T-helper 2 cell treated with Interferon-gamma antibody and Interleukin-4, amounts not matched to agents 100 ng/mL and 5 ng/mL, for 36 hours (primary cell): ENCODE measurements at regions not wholly inside any gene's neighbourhood (a gene's known extent, or its start where the extent isn't known, plus 50 kb on each side); places are given as distances from the start of the nearest gene placed in this dataset.

Experiments used
- intact Hi-C: fragments of 100-400 bp; cut with micrococcal nuclease; formaldehyde crosslinking; loops from one replicate; pipeline ENCODE4 v1.15.1; 2023

DNA sequence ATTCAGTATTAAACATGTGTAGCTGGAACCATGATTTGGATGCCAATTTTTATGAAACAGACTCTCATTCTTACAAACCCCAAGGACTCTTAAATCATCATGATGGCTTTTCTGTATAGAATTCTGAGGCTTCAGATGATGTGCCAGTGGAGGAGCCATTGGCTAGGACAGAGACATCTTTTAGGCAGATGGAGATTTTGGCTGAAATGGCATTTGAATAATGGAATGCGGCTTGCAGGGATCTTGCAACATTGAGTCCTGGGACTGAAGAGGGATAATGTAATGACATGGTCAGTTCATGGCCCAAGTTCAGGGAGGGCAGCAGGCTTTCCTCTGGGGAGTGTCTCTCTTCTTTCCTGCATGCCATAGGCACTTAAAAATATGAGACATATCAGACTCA lies 172.4 kb downstream of the ABCA8 start:
- intact Hi-C loops, result no loop called here

DNA sequence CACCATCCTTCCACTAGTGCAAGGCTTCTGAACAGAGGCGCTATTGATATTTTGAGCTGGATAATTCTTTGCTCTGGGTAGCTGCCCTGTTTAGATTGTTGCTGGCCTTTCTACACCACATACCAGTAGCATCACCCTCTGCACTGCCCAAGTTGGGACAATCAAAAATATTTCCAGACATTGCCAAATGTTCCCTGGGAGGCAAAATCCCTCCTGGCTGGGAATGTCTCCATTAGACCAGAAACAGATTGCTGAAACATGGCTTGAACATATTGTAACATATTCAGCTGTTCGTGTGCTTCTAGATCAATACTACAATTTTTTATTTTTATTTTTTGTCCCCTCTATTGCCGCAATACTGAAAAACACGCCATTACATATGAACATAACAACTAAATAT lies 174.6 kb downstream of the ABCA8 start:
- intact Hi-C loops, result no loop called here

- intact Hi-C loops, result no loop called here
Measured at GRCh38 chr17:68778726-68779125, 176.5 kb downstream of the ABCA8 start.

- intact Hi-C loops, result loop anchor here (1.0 kb wide), 2 partner anchors 457 to 469 kb away; no protein-coding TSS in a partner anchor
Measured at GRCh38 chr17:68777856-68778694, 176.9 kb upstream of the FAM20A start.

GRCh38 chr17:68777243-68777855 lies 176.2 kb upstream of the FAM20A start:
- intact Hi-C loops, result loop anchor here (1.0 kb wide), 2 partner anchors 458 to 470 kb away; no protein-coding TSS in a partner anchor

- intact Hi-C loops, result no loop called here
Measured at GRCh38 chr17:68776451-68776850, 175.3 kb upstream of the FAM20A start.

- intact Hi-C loops, result no loop called here
Measured at GRCh38 chr17:68775969-68776368, 174.8 kb upstream of the FAM20A start.

DNA sequence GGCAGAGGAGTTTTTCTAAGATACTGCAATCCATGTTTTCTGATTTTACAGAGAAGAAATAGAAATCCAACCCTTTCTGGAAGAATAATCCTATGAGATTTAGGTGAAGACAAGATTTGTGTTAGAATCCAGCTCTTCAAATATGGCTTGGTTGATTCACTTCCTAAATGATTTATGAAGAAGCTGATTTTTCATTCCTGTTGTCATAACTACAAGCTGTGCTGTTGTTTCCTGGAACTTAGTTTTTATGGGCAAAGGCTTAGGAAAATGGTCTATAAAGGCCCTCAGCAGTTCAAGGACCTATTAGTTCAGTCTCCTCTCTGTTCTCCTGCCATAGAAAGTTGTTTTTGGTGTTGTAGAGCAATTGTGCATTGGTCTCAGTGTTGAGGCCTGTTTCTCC lies 174.2 kb upstream of the FAM20A start:
- intact Hi-C loops, result no loop called here

- intact Hi-C loops, result loop anchor here (1.0 kb wide), 1 partner anchor 463 kb away; no protein-coding TSS in a partner anchor
Measured at GRCh38 chr17:68771867-68772515, 170.8 kb upstream of the FAM20A start.

DNA sequence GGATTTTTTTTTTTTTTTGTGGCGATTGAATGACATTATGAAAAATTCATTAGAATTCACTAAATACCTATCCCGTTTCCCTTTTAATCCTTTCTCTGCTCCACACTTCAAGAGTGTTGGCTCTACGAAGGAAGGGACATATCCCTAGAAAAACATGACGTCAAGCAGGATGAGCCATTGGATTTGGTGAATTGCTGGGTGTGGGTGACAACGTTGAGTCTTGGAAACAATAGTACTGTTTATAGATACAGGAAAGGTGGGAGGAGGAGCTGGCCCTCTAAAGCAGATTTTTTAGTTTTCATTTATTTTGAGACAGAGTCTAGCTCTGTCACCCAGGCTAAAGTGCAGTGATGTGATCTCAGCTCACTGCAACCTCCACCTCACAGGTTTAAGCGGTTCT lies 167.6 kb upstream of the FAM20A start:
- intact Hi-C loops, result loop anchor here (10.0 kb wide), 1 partner anchor 154 kb away; no protein-coding TSS in a partner anchor

- intact Hi-C loops, result loop anchor here (10.0 kb wide), 1 partner anchor 152 kb away; no protein-coding TSS in a partner anchor
Measured at GRCh38 chr17:68766640-68767039, 165.5 kb upstream of the FAM20A start.

DNA sequence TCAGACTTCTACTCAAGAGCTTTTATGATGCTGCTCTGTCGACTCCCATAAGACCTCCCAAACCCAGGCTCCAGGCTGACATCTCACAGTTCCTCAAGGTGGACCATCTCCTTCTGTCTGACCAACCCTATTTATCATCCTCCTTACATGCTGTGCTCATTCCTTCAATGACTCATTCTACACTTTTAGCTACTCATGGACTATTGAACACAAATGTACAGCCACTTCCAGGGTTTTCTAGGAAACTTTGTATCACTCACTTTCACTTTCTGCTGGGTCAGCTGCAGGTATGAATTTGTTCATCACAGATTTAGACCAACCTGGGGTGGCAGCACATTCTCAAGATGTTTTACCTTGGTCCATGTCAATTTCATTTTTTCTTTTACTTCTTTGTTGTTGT lies 162.4 kb upstream of the FAM20A start:
- intact Hi-C loops, result loop anchor here (10.0 kb wide), 1 partner anchor 149 kb away; no protein-coding TSS in a partner anchor

DNA sequence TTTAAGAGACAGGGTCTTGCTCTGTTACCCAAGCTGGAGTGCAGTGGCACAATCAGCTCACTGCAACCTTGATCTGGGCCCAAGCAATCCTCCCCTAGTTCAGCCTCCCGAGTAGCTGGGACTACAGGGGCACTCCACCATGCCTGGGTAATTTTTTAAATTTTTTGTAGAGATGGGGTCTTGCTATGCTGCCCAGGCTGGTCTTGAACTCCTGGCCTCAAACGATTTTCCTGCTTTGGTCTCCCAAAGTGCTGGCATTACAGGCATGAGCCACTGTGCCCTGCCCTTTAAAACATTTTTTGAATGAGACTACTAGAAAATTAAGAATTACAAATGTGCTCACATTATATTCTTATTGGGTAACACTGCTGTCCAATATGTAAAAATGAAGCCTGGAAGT lies 161.7 kb upstream of the FAM20A start:
- intact Hi-C loops, result loop anchor here (10.0 kb wide), 1 partner anchor 148 kb away; no protein-coding TSS in a partner anchor

- intact Hi-C loops, result loop anchor here (10.0 kb wide), 1 partner anchor 145 kb away; no protein-coding TSS in a partner anchor
Measured at GRCh38 chr17:68760141-68760475, 158.9 kb upstream of the FAM20A start.

GRCh38 chr17:68759343-68760140 lies 158.4 kb upstream of the FAM20A start:
- intact Hi-C loops, result loop anchor here (2.0 to 10.0 kb wide), 3 partner anchors 145 to 297 kb away; no protein-coding TSS in a partner anchor

- intact Hi-C loops, result loop anchor here (2.0 to 5.0 kb wide), 2 partner anchors 222 to 296 kb away; no protein-coding TSS in a partner anchor
Measured at GRCh38 chr17:68759002-68759342, 157.8 kb upstream of the FAM20A start.

DNA sequence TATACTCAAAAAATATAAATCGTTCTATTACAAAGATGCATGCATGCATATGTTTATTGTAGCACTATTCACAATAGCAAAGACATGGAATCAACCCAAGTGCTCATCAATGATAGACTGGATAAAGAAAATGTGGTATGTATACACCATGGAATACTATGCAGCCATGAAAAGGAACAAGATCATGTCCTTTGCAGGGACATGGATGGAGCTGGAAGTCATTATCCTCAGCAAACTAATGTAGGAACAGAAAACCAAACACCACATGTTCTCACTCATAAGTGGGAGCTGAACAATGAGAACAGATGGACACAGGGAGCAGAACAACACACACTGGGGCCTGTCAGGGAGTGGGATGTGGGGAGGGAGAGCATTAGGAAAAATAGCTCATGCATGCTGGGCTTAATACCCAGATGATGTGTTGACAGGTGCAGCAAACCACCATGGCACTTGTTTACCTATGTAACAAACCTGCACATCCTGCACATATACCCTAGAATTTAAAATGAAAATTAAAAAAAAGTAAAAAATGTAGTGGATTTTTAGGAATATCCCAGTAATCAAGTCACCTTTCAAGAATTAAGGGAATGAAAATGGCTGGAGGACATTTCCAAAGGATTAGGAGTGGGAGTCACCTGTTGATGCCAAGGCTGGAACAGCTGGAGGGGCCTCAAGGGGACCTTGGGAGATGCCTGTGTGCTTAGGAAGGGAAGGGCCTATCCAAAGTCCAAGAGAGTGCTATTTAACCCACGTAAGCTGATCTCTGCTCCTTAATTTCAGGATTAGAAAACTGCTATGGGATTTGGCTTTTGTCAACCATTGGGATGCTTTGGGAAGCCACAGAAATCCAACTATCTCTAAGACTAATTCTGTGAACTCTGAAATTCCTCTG lies 156.9 kb upstream of the FAM20A start:
- intact Hi-C loops, result loop anchor here (2.0 to 5.0 kb wide), 2 partner anchors 221 to 295 kb away; no protein-coding TSS in a partner anchor

DNA sequence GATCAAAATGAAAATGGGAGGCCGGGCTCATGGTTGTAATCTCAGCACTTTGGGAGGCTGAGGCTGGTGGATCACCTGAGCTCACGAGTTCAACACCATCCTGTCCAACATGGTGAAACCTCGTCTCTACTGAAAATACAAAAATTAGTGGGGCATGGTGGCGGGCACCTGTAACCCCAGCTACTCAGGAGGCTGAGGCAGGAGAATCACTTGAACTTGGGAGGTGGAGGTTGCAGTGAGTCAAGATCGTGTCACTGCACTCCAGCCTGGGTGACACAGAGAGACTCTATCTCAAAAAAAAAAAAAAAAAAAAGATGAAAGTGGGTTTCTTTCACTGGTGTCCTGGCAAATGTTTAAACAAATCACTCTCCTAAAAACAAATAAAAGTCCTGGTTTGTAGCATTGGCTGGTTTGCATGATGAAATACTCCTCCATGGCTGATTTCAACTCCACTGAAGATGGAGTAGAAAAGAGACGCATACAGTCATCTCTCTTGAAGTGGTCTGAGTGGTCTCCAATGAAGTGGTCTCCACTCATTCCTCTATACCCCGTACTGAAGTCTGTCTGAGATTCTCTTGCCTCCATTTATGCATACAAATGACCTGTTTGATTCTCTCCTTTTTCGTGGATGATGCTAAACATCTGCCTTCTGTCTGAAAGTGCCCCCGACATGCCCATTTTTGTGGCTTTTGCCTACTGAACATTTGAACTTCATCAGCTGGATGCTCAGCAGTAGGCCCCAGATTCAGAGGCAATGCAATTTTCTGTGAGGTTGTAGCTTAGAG lies 153.0 kb upstream of the FAM20A start:
- intact Hi-C loops, result no loop called here

DNA sequence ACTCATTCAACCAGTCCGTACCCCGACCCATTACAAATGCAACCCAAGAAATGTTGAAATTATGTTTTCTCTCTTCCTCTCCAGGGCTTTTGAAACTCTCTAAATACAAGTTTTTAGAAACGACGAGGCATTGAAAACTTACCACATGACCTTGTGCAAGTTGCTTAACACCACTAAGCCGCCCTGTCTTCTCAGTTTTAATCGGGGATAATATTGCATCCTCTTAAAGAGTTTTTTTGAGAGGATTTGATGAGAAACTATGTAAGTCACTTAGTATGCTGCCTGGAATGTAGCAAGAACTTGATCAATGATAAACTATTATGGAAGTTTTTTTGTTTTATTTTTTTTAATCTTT lies 149.0 kb upstream of the FAM20A start:
- intact Hi-C loops, result no loop called here
